OCI-LY3 (cell line): ENCODE measurements at regions not wholly inside any gene's neighbourhood (a gene's known extent, or its start where the extent isn't known, plus 50 kb on each side); places are given as distances from the start of the nearest gene placed in this dataset.

Source experiments
- H2AFZ ChIP-seq: fragments of 200-600, 300-600 bp; shearing (Covaris generic); 2 replicates; pipeline ENCODE4 v1.6.0; 2014; ENCODE audit warnings: antibody characterized with exemption, low read depth, low read length
- H3K27ac ChIP-seq: fragments of 200-600, 300-600 bp; sonication (generic); 2 replicates; pipeline ENCODE4 v1.5.1; 2014; ENCODE audit warnings: mild to moderate bottlenecking, low read length, moderate library complexity, mixed read lengths
- H3K27me3 ChIP-seq: fragments of 200-600, 300-600 bp; sonication (generic); 2 replicates; pipeline ENCODE4 v1.6.1; 2014; ENCODE audit warnings: low read depth, low read length, mixed read lengths
- H3K36me3 ChIP-seq: fragments of 200-600, 300-600 bp; sonication (generic); replicated peaks from 2 replicates; pipeline ENCODE3; 2014; ENCODE audit warnings: low read depth, low read length, mixed read lengths
- H3K4me1 ChIP-seq: fragments of 300-600, 200-600 bp; sonication (generic); 2 replicates; pipeline ENCODE4 v1.6.1; 2014; ENCODE audit warnings: low read length, mixed read lengths
- H3K4me2 ChIP-seq: fragments of 200-600, 300-600 bp; sonication (generic); 2 replicates; pipeline ENCODE4 v1.6.1; 2014; ENCODE audit warnings: low read length, mixed read lengths
- H3K4me3 ChIP-seq: fragments of 300-600, 200-600 bp; sonication (generic); 2 replicates; pipeline ENCODE4 v1.5.1; 2014; ENCODE audit warnings: antibody characterized with exemption, mild to moderate bottlenecking, low read length, moderate library complexity
- H3K79me2 ChIP-seq: fragments of 300-600, 200-600 bp; shearing (Covaris generic); 2 replicates; pipeline ENCODE4 v1.6.1; 2014; ENCODE audit warnings: mild to moderate bottlenecking, low read length, mixed read lengths
- H3K9ac ChIP-seq: fragments of 300-600, 200-600 bp; shearing (Covaris generic); 2 replicates; pipeline ENCODE4 v1.6.0; 2014; ENCODE audit warnings: mild to moderate bottlenecking, low read length, moderate library complexity
- H3K9me3 ChIP-seq: fragments of 200-600, 300-600 bp; shearing (Covaris generic); 2 replicates; pipeline ENCODE4 v1.6.1; 2014; ENCODE audit warnings: low read length, mixed read lengths; ENCODE audit not compliant: insufficient read depth
- H4K20me1 ChIP-seq: fragments of 200-600, 300-600 bp; sonication (generic); 2 replicates; pipeline ENCODE4 v1.6.1; 2016; ENCODE audit warnings: low read length, mixed read lengths; ENCODE audit not compliant: insufficient read depth
- CTCF ChIP-seq: fragments of 200-600, 300-600 bp; sonication (generic); IDR thresholded peaks from 2 replicates; pipeline ENCODE4 v1.5.1; 2014; ENCODE audit warnings: antibody characterized with exemption, low read length, low read depth
- EZH2phosphoT487 ChIP-seq: fragments of 200-600 bp; shearing (Covaris generic); IDR thresholded peaks from 2 replicates; pipeline ENCODE4 v1.6.1; 2018; ENCODE audit warnings: antibody characterized with exemption, mixed run types, low read depth

GRCh38 chr3:176403531-176403930 is 793.8 kb downstream of the TBL1XR1 start:
- no peaks in the 10 kb centered on the region for H3K4me1 ChIP-seq
- H3K79me2 ChIP-seq, result no peaks in the 10 kb centered on the region
- no peaks in the 10 kb centered on the region for H4K20me1 ChIP-seq
- no peaks in the 10 kb centered on the region for H3K9me3 ChIP-seq
- no peaks in the 10 kb centered on the region for H3K27me3 ChIP-seq
- H3K27ac ChIP-seq, result no peak overlapping the region
- no peak overlapping the region for H2AFZ ChIP-seq
- no peak overlapping the region for H3K4me3 ChIP-seq
- H3K4me2 ChIP-seq, result no peak overlapping the region
- TF ChIP-seq EZH2phosphoT487 (no peak), CTCF (no peak)
- no peak overlapping the region for H3K9ac ChIP-seq
- no peaks in the 10 kb centered on the region for H3K36me3 ChIP-seq

GRCh38 chr3:176401211-176401610 is 796.1 kb downstream of the TBL1XR1 start:
- Histone ChIP-seq H3K79me2 (no peaks in the 10 kb centered on the region), H3K4me2 (no peak overlapping the region), H4K20me1 (no peaks in the 10 kb centered on the region), H3K9me3 (no peaks in the 10 kb centered on the region), H3K27me3 (no peaks in the 10 kb centered on the region), H3K27ac (no peak overlapping the region), H2AFZ (no peak overlapping the region), H3K36me3 (no peaks in the 10 kb centered on the region), H3K9ac (no peak overlapping the region), H3K4me3 (no peak overlapping the region), H3K4me1 (no peaks in the 10 kb centered on the region)
- TF ChIP-seq CTCF (no peak), EZH2phosphoT487 (no peak)

- no peak for TF ChIP-seq CTCF
- H3K9me3 ChIP-seq, result no peaks in the 10 kb centered on the region
- no peaks in the 10 kb centered on the region for H3K27me3 ChIP-seq
- H3K27ac ChIP-seq, result no peak overlapping the region
- H3K79me2 ChIP-seq, result no peaks in the 10 kb centered on the region
- H2AFZ ChIP-seq, result no peak overlapping the region
- no peaks in the 10 kb centered on the region for H4K20me1 ChIP-seq
- H3K36me3 ChIP-seq, result no peaks in the 10 kb centered on the region
- H3K9ac ChIP-seq, result no peak overlapping the region
- H3K4me3 ChIP-seq, result no peak overlapping the region
- no peaks in the 10 kb centered on the region for H3K4me1 ChIP-seq
- H3K4me2 ChIP-seq, result no peak overlapping the region
Measured at GRCh38 chr3:176399193-176399592, 798.1 kb downstream of the TBL1XR1 start.

- Histone ChIP-seq H3K4me3 (no peak overlapping the region), H3K27ac (no peak overlapping the region), H3K4me2 (no peak overlapping the region), H4K20me1 (no peaks in the 10 kb centered on the region), H3K9ac (no peak overlapping the region), H3K4me1 (no peaks in the 10 kb centered on the region), H2AFZ (no peak overlapping the region), H3K9me3 (no peaks in the 10 kb centered on the region), H3K27me3 (no peaks in the 10 kb centered on the region), H3K79me2 (no peaks in the 10 kb centered on the region), H3K36me3 (no peaks in the 10 kb centered on the region)
- no peak for TF ChIP-seq CTCF
- TF ChIP-seq EZH2phosphoT487, result no peak
Measured at GRCh38 chr3:176395240-176395639, 802.0 kb downstream of the TBL1XR1 start.
